ENCODE measurements at regions not wholly inside any gene's neighbourhood (a gene's known extent, or its start where the extent isn't known, plus 50 kb on each side); places are given as distances from the start of the nearest gene placed in this dataset.
"Not testable (repeated sequence)": the region's sequence is repeated elsewhere in the genome, so short reads cannot be mapped to it uniquely, and the experiment has no call there.

GRCh38 chr12:42750356-42750755 lies 160.8 kb upstream of the PRICKLE1 start:
- no peak for DNase-seq

GRCh38 chr12:42749239-42749638 lies 159.7 kb upstream of the PRICKLE1 start:
- DNase-seq = no peak

DNA sequence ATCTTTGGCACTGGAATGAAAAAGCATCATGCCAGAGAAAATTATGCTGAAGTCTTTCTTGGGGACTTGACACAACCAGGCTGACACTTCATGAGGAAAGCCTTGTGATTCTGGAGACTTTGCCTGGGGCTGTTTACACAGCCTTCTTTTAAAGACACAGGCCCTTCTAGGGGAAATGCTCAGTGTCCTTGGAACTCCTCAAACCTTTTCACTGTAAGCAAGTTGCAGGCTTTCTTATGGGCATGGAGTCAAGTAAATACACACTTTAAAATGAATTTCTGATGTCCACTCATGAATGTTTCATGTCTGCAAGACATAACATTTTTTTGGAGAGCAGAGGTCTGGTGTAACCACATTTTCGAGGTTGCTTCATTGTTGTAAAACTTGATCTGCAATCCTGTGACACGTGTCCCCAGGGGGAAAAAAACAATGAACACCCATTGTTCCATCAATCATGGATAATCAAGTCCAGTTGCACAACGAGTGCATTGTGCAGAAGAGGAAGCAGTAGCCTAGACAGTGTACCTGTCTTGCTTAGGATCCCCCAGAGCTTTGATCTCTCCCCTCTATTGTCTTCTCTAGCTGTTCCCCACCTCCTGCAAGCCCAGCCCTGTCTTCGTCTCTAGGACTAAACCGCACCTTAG lies 155.1 kb upstream of the PRICKLE1 start:
- DNase-seq = no peak

GRCh38 chr12:42742716-42743115 lies 153.2 kb upstream of the PRICKLE1 start:
- no peak for DNase-seq

- no peak for DNase-seq
Observed at GRCh38 chr12:42741771-42742510, 152.4 kb upstream of the PRICKLE1 start.

GRCh38 chr12:42741091-42741490 lies 151.5 kb upstream of the PRICKLE1 start:
- DNase-seq = no peak

DNA sequence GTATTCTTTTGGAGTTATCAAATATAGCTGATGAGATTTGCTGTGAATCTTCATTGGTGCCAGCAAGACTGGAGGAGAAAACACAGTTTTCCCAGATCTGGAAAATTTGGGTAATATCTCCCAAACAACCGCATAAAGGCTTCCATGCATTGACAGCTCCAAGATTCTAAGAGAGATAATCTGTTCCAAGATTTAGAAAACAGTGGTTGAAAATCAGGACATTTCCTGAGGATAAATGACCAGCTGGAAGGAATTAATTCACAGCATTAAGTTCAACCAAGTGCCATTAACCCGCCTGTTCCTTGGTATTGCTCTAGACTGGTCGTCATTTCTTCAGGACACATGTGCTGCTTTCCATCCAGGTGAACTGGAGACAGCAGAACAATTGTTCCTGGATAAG lies 147.9 kb upstream of the PRICKLE1 start:
- DNase-seq = no peak

GRCh38 chr12:42735861-42736361 lies 146.4 kb upstream of the PRICKLE1 start:
- no peak for DNase-seq

GRCh38 chr12:42733911-42734310 lies 144.4 kb upstream of the PRICKLE1 start:
- no peak for DNase-seq

DNA sequence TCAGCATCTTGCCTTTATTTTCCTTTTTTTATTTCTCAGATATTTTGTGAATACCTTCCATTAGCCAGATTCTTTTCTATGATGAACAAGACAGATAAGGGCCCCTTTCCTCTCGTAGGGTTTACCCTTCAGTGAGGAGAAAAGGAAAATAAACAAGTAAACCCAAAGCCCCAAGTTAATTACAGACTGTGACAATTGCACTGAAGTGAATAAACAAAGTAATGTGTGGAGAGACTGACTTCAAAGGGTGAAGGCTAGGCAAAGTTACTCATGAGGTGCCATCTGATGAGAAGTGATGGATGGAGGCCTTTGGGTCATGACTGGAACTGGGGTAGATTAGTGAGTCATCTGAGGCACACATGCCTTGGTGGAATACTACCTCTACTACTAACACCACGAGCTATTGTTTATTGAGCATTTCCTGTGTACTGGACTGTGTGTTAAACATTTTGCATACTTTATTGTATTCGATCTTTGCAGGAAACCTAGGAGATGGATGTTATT lies 143.4 kb upstream of the PRICKLE1 start:
- no peak for DNase-seq

DNA sequence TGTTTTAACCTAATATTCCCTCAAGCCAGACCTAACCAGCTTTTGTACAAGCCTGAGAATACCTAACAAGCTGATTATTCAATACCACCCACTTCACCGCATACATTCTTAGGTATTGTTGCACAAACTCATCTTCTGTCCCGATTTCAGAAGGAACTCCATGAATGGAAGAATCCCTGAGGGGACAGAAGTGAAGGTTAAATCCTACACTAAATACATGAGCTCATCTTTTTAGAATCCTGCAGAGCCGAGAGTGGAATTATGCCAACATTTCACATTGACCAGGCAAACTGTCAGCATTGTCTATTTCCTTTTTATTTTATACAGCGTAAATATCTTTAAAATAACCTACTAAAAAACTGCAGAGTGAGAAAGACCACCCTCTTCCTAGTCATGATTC lies 140.7 kb upstream of the PRICKLE1 start:
- no peak for DNase-seq

DNA sequence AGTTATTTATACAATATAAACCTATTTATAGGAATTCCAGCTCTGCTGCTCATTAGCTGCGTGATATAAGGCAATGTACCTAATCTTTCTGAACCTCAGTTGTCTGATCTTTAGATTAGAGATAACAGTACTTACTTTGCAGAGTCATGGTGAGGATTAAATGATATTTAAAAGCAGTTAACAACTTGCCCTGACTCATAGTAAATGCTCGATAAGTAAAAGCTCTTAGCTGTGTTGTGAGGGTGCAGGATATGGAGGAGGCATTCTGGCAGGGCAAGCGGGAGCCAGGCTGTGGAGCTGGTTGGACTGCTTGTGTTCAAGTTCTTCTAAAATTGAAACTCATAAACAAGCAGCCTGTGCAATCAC lies 140.0 kb upstream of the PRICKLE1 start:
- DNase-seq = no peak

DNA sequence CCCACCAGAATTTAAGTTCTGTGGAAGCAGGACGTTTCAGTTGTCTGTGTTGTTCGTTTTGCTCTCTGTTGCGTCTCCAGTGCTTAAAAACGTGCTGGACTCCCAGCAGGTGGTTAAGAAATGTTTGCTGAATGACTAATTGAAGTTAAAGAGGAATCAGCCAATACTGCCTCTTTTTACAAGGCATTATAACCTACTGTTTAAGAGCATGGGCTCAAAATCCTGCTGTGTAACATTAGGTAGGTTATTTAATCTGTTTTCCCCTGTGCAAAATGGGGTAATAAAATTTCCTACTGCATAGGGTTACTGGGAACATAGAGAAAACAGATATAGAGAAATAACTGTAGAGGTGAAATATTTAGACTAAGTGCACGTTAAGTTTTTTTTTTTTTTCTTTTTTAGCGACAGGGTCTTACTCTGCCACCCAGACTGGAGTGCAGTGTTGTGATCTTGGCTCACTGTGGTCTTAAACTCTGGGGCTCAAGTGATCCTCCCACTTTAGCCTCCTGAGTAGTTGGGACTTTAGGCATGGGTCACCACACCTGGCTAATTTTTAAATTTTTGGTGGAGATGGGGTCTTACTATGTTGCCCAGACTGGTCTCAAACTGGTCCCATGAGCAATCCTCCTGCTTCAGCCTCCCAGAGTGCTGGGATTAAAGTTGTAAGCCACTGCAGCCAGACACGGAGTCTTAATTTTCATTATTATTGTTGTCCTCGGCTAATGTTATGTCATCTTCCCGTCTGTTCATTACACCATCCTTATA lies 139.4 kb upstream of the PRICKLE1 start:
- DNase-seq = no peak

DNA sequence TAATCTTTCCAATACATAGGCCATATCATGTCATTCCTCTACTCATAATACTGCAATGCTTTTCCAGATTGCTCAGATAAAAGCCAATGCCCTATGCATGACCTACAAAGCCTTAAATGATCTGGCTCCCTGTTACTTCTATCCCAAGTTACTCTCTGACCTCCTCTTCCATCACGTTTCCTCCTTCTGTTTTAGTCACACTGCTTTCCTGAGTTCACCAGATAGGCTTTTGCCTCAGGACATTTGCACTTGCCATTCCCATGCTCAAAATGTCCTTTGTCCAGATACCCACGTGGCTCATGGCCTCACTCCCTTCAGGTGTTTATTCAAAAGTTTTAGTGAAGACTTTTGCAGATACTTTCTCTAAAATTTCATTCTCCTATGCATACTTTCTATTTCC lies 138.7 kb upstream of the PRICKLE1 start:
- no peak for DNase-seq

DNA sequence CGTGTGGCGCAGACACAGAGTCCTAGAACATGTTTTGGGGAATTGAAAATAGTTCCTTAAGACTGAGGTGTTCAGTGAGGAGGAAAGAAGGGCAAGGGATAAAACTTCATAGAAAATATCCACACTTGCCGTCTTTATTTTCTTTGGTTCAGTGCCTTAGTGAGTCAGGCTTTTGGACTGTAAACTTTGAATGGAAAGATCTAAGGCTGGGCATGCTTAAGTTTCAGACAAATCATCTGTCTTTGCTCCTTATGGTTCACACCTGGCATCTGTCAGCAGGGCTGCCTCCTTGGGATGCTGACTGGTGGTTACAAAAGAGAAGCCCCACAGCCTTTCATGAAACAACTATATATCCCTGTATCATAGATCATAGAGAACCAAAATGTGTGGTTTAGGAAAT lies 136.3 kb upstream of the PRICKLE1 start:
- DNase-seq = no peak

DNA sequence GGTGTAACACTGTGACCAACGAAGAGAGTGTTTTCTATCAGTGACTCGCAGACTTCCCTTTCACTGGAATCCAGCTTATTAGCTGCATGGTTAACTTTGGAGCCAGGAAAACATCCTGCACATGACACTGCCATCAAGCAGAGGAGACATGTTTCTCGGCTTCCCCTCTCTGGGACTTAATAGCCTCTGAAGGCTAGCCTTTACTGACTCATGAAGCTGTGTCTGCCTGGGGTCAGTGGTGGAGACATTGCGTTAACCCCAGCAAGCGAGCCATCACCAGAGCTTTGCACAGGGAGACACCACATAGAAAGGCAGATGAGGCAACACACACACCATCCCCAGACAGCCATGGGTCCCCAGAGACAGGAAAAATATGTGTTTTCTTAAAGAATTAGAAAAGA lies 126.9 kb upstream of the PRICKLE1 start:
- no peak for DNase-seq

- not testable (repeated sequence) for DNase-seq
Observed at GRCh38 chr12:42713566-42713965, 124.0 kb upstream of the PRICKLE1 start.

GRCh38 chr12:42708374-42708773 lies 118.8 kb upstream of the PRICKLE1 start:
- not testable (repeated sequence) for DNase-seq

GRCh38 chr12:42707312-42708226 lies 118.0 kb upstream of the PRICKLE1 start:
- no peak for DNase-seq

DNA sequence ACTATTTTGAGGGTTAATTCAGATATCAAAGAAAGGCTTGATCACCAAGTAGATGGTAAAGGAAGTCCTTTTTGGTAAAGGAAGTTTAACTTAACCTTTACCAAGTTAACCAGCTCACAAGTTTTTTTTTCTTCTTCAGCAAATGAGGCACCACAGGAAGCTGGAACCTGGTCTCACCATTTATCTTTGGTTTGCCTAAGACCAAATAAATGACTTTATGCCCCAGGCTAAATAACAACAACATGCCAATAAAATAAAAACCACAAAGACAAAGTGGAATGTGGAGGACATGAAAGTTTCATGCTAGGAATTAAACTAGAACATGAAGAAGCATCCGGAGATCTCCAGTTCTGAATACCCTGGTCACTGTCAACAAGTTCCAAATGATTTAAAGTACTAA lies 116.8 kb upstream of the PRICKLE1 start:
- DNase-seq = no peak

GRCh38 chr12:42705863-42706262 lies 116.3 kb upstream of the PRICKLE1 start:
- no peak for DNase-seq

DNA sequence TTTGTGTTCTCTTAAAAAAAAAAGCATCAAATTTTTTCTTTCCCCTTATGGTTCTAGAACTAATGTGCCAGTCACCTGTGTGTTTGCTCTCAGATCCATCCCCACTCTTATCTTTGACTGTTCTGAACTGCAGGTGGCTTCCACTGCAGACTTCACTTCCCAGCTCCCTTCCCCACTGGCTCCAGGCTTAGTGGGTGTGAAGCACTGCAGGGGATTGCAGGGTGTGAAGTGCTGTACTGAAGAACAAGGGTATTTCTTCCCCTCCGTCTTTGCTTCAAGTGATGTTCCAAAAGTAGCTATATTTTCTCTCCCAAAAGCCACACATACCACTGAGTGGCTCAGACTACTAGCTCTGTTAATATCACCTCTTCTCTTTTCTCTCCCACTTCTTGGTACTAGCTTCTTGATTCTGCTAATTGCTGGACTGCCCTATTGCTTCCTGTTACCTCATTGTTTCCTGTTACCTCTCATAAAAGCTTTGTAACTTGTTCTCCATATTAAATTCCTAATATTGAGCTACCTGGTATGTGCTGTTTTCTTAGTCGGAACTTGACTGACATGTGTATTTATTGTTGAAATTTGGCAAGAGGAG lies 115.4 kb upstream of the PRICKLE1 start:
- no peak for DNase-seq
